IMR-90 (cell line): ENCODE measurements at regions not wholly inside any gene's neighbourhood (a gene's known extent, or its start where the extent isn't known, plus 50 kb on each side); places are given as distances from the start of the nearest gene placed in this dataset.

Experiments
- ATAC-seq: fragments of 200-7000 bp; cut with Tn5 transposase; 2 replicates; pipeline ENCODE4 v1.9.1; 2020; ENCODE audit warnings: low read depth, mild to moderate bottlenecking, moderate library complexity
- BruUV-seq: library from RNA; stranded (reverse); fragments of 400-500 nt; replicated peaks from 2 replicates; lab custom pipeline; 2021; lab: Mats Ljungman, UMichigan
- CTCF ChIA-PET: fragments of 300-600 bp; formaldehyde crosslinking; extraction: SDS; loops from one replicate; lab custom pipeline; 2021; ENCODE audit warnings: antibody characterized with exemption; lab: Yijun Ruan, JAX
- POLR2A ChIA-PET: fragments of 300-600 bp; sonication (Branson Sonifier 250); formaldehyde crosslinking; loops from one replicate; lab custom pipeline; 2022; ENCODE audit warnings: antibody characterized with exemption; ENCODE audit not compliant: unreplicated experiment; lab: Charles Lee
- DNase-seq: peaks from one replicate; pipeline ENCODE4 v3.0.0; 2013
- H2AFZ ChIP-seq: replicated peaks from 2 replicates; pipeline ENCODE3; 2013; ENCODE audit warnings: low read length, mild to moderate bottlenecking; ENCODE audit not compliant: poor library complexity
- H2AK5ac ChIP-seq: 2 replicates; pipeline ENCODE4 v1.6.1; 2013; ENCODE audit warnings: low read depth, low read length, inconsistent platforms
- H2AK9ac ChIP-seq: replicated peaks from 2 replicates; pipeline ENCODE3; 2013; ENCODE audit warnings: mild to moderate bottlenecking, low read depth, low read length, moderate library complexity; ENCODE audit not compliant: poor library complexity
- H2BK120ac ChIP-seq: 2 replicates; pipeline ENCODE4 v1.6.1; 2013; ENCODE audit warnings: low read depth, low read length, inconsistent platforms
- H2BK15ac ChIP-seq: 3 replicates; pipeline ENCODE4 v1.6.1; 2013; ENCODE audit warnings: low read depth, low read length, inconsistent platforms
- H2BK20ac ChIP-seq: 2 replicates; pipeline ENCODE4 v1.6.1; 2013; ENCODE audit warnings: low read depth, mild to moderate bottlenecking, inconsistent platforms, low read length, moderate library complexity
- H2BK5ac ChIP-seq: 2 replicates; pipeline ENCODE4 v1.6.1; 2013; ENCODE audit warnings: mild to moderate bottlenecking, low read depth, low read length, inconsistent platforms; ENCODE audit not compliant: poor library complexity, severe bottlenecking
- H3K14ac ChIP-seq: replicated peaks from 2 replicates; pipeline ENCODE4 v1.6.1; 2013; ENCODE audit warnings: low read depth, low read length, inconsistent platforms
- H3K18ac ChIP-seq: 2 replicates; pipeline ENCODE4 v1.6.1; 2013; ENCODE audit warnings: low read depth, low read length, control low read depth
- H3K23ac ChIP-seq: 2 replicates; pipeline ENCODE4 v1.6.1; 2013; ENCODE audit warnings: low read depth, low read length, inconsistent platforms
- H3K27ac ChIP-seq: 2 replicates; pipeline ENCODE4 v1.5.1; 2013; ENCODE audit warnings: mild to moderate bottlenecking, control low read depth, low read length; ENCODE audit not compliant: insufficient read depth
- H3K27me3 ChIP-seq: 2 replicates; pipeline ENCODE4 v1.6.1; 2013; ENCODE audit warnings: low read length; ENCODE audit not compliant: control insufficient read depth, insufficient read depth
- H3K36me3 ChIP-seq: 2 replicates; pipeline ENCODE4 v1.6.1; 2013; ENCODE audit warnings: low read length, mixed read lengths; ENCODE audit not compliant: control insufficient read depth, insufficient read depth
- H3K4ac ChIP-seq: 2 replicates; pipeline ENCODE4 v1.6.1; 2013; ENCODE audit warnings: low read depth, low read length, inconsistent platforms
- H3K4me1 ChIP-seq: 2 replicates; pipeline ENCODE4 v1.6.1; 2013; ENCODE audit warnings: low read length, mixed read lengths; ENCODE audit not compliant: control insufficient read depth, insufficient read depth
- H3K4me2 ChIP-seq: 2 replicates; pipeline ENCODE4 v1.6.1; 2013; ENCODE audit warnings: low read depth, mild to moderate bottlenecking, control low read depth, low read length, moderate library complexity
- H3K4me3 ChIP-seq: 2 replicates; pipeline ENCODE4 v1.5.1; 2013; ENCODE audit warnings: low read depth, mild to moderate bottlenecking, control low read depth, low read length, moderate library complexity; ENCODE audit not compliant: insufficient read depth
- H3K56ac ChIP-seq: 2 replicates; pipeline ENCODE4 v1.6.1; 2013; ENCODE audit warnings: low read length, inconsistent platforms; ENCODE audit not compliant: insufficient read depth; ENCODE audit errors: extremely low read depth
- H3K79me1 ChIP-seq, 2 experiments: 2 replicates each; pipeline ENCODE4 v1.6.1; 2013; ENCODE audit warnings: low read length in 2 of 2, inconsistent platforms in 1 of 2, low read depth in 1 of 2
- H3K9ac ChIP-seq: 2 replicates; pipeline ENCODE4 v1.6.1; 2013; ENCODE audit warnings: low read depth, low read length, control low read depth
- H3K9me1 ChIP-seq: 2 replicates; pipeline ENCODE4 v1.6.1; 2013; ENCODE audit warnings: low read length, inconsistent platforms; ENCODE audit not compliant: insufficient read depth
- H3K9me3 ChIP-seq: 2 replicates; pipeline ENCODE4 v1.6.1; 2013; ENCODE audit warnings: low read length; ENCODE audit not compliant: control insufficient read depth, insufficient read depth
- H4K20me1 ChIP-seq: 2 replicates; pipeline ENCODE4 v1.6.1; 2013; ENCODE audit warnings: low read length, inconsistent platforms; ENCODE audit not compliant: insufficient read depth
- H4K5ac ChIP-seq: 2 replicates; pipeline ENCODE4 v1.6.1; 2013; ENCODE audit warnings: mild to moderate bottlenecking, low read depth, low read length, control low read depth
- H4K8ac ChIP-seq, 2 experiments: 2 replicates each; pipeline ENCODE4 v1.6.1; 2013; ENCODE audit warnings: low read depth in 2 of 2, low read length in 2 of 2, control low read depth in 1 of 2, inconsistent platforms in 1 of 2
- H4K91ac ChIP-seq: 2 replicates; pipeline ENCODE4 v1.6.1; 2013; ENCODE audit warnings: low read depth, low read length, inconsistent platforms; ENCODE audit not compliant: insufficient read depth
- CEBPB ChIP-seq: IDR thresholded peaks from 2 replicates; pipeline ENCODE4 v1.6.1; 2012; ENCODE audit warnings: low read depth, low read length, improper control_type of control experiment
- CHD1 ChIP-seq: IDR thresholded peaks from 2 replicates; pipeline ENCODE4 v1.6.1; 2012; ENCODE audit warnings: low read depth, low read length, improper control_type of control experiment
- ELK1 ChIP-seq: fragments of 150-350 bp; IDR thresholded peaks from 2 replicates; pipeline ENCODE4 v1.6.1; 2016; ENCODE audit warnings: low read depth, mild to moderate bottlenecking, low read length, moderate library complexity, borderline replicate concordance
- MAZ ChIP-seq: IDR thresholded peaks from 2 replicates; pipeline ENCODE4 v1.6.1; 2012; ENCODE audit warnings: low read depth, mild to moderate bottlenecking, low read length, improper control_type of control experiment, moderate library complexity, borderline replicate concordance
- NFE2L2 ChIP-seq: fragments of 150-350 bp; IDR thresholded peaks from 2 replicates; pipeline ENCODE4 v1.6.1; 2016; ENCODE audit warnings: low read depth, mild to moderate bottlenecking, low read length
- POLR2A ChIP-seq: IDR thresholded peaks from 2 replicates; pipeline ENCODE4 v1.6.1; 2012; ENCODE audit warnings: mild to moderate bottlenecking, low read depth, low read length
- RAD21 ChIP-seq: IDR thresholded peaks from 2 replicates; pipeline ENCODE4 v1.6.1; 2012; ENCODE audit warnings: low read length, improper control_type of control experiment
- RCOR1 ChIP-seq: IDR thresholded peaks from 2 replicates; pipeline ENCODE4 v1.6.1; 2012; ENCODE audit warnings: mild to moderate bottlenecking, low read length, improper control_type of control experiment; ENCODE audit not compliant: insufficient replicate concordance
- SMC3 ChIP-seq: fragments of 150-350 bp; IDR thresholded peaks from 2 replicates; pipeline ENCODE4 v1.6.1; 2016; ENCODE audit warnings: low read depth, mild to moderate bottlenecking, antibody characterized with exemption, low read length, moderate library complexity
- USF2 ChIP-seq: fragments of 150-350 bp; IDR thresholded peaks from 2 replicates; pipeline ENCODE4 v1.6.1; 2017; ENCODE audit warnings: mild to moderate bottlenecking, antibody characterized with exemption, low read length, low read depth
- WGBS, 2 experiments: methylation state at CpG; one replicate each; pipeline versions ENCODE4 v1.1.5 to v1.1.7; 2013; ENCODE audit warnings: missing lambda C conversion rate in 2 of 2; ENCODE audit not compliant: insufficient read length in 1 of 2; ENCODE audit errors: extremely low coverage in 2 of 2; 5-methylcytosine and 5-hydroxymethylcytosine counted together
- dilution Hi-C: fragments of 300-500 bp; cut with HindIII; formaldehyde crosslinking; loops from one replicate; pipeline ENCODE4 v1.14.3; 2018; ENCODE audit warnings: low sequenced_read_pairs; ENCODE audit not compliant: unreplicated experiment
- in situ Hi-C: fragments of 300-500 bp; cut with MboI; formaldehyde crosslinking; loops from 3 replicates; pipeline ENCODE4 v1.14.3; 2019; ENCODE audit warnings: low sequenced_read_pairs, inconsistent platforms, mixed read lengths
- intact Hi-C: fragments of 100-400 bp; cut with micrococcal nuclease; formaldehyde crosslinking; loops from 2 replicates; pipeline ENCODE4 v1.10.0; 2022

- Histone ChIP-seq H3K18ac (no peak overlapping the region), H2BK5ac (no peak overlapping the region), H3K4ac (no peak overlapping the region), H3K23ac (no peak overlapping the region), H3K14ac (no peak overlapping the region), H2AK9ac (no peak overlapping the region), H3K79me1 (no peaks in the 10 kb centered on the region), H3K36me3 (no peaks in the 10 kb centered on the region), H3K9me1 (no peaks in the 10 kb centered on the region), H2AFZ (no peak overlapping the region), H3K27ac (no peak overlapping the region), H4K8ac (no peak overlapping the region), H2AK5ac (no peak overlapping the region), H3K4me3 (no peak overlapping the region), H3K9ac (no peak overlapping the region), H3K9me3 (no peaks in the 10 kb centered on the region), H4K91ac (no peak overlapping the region), H3K4me2 (no peak overlapping the region), H2BK120ac (no peak overlapping the region), H3K4me1 (no peaks in the 10 kb centered on the region), H3K27me3 (no peaks in the 10 kb centered on the region), H4K5ac (no peak overlapping the region), H2BK20ac (no peak overlapping the region), H3K56ac (no peak overlapping the region), H4K20me1 (no peaks in the 10 kb centered on the region), H2BK15ac (no peak overlapping the region)
- TF ChIP-seq USF2 (no peak), RAD21 (no peak), SMC3 (no peak), NFE2L2 (no peak), CEBPB (no peak), POLR2A (no peak), ELK1 (no peak), RCOR1 (no peak), MAZ (no peak), CHD1 (no peak)
- no TSS peak for BruUV-seq
- no CpG with 5 or more reads among the region's 1 CpG for WGBS, 2 experiments
- DNase-seq (peak; percentile 8), ATAC-seq (no peak)
- dilution Hi-C loops (no loop called here), in situ Hi-C loops (no loop called here), intact Hi-C loops (no loop called here)
- CTCF ChIA-PET, result no interaction called here
- POLR2A ChIA-PET, result no interaction called here
These were observed 131.9 kb downstream of the RTL3 start for GRCh38 chrX:78527263-78527662.
